ENCODE measurements at regions not wholly inside any gene's neighbourhood (a gene's known extent, or its start where the extent isn't known, plus 50 kb on each side); places are given as distances from the start of the nearest gene placed in this dataset.
"Not testable (repeated sequence)": the region's sequence is repeated elsewhere in the genome, so short reads cannot be mapped to it uniquely, and the experiment has no call there.

DNA sequence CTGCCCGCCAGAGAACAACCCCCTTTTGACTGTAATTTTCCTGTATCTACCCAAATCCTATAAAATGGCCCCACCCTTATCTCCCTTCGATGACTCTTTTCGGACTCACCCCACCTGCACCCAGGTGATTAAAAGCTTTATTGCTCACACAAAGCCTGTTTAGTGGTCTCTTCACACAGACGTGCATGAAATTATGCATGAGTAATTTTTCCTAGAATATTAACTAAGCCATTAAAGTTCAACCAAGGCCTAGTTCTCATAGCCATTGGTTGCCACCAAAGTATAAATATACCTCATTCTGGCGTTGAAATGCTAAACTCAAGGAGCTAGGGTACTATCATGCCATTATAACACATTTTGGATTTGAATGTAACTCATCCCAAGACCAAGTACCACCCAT lies 243.9 kb downstream of the ZNF608 start:
- DNase-seq: no peak

DNA sequence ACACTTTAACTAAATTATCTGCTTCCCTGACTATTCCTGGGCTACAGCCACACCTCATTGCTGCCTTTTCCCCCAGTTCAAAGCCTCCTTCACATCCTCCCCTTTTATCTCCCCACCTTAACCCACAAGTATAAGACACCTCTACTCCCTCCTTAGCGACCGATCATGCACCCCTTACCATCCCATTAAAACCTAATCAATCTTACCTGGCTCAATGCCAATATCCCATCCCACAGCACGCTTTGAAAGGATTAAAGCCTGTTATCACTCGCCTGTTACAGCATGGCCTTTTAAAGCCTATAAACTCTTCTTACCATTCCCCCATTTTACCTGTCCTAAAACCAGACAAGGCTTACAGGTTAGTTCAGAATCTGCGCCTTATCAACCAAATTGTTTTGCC lies 246.6 kb downstream of the ZNF608 start:
- DNase-seq: not testable (repeated sequence)

DNA sequence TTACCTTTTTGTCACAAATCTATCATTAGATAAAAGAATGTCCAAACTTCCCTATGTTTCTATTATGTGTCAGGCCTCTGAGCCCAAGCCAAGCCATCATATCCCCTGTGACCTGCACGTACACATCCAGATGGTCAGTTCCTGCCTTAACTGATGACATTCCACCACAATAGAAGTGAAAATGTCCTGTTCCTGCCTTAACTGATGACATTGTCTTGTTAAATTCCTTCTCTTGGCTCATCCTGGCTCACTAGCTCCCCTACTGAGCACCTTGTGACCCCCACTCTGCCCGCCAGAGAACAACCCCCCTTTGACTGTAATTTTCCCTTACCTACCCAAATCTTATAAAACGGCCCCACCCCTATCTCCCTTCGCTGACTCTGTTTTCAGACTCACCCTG lies 249.5 kb downstream of the ZNF608 start:
- not testable (repeated sequence) for DNase-seq

DNA sequence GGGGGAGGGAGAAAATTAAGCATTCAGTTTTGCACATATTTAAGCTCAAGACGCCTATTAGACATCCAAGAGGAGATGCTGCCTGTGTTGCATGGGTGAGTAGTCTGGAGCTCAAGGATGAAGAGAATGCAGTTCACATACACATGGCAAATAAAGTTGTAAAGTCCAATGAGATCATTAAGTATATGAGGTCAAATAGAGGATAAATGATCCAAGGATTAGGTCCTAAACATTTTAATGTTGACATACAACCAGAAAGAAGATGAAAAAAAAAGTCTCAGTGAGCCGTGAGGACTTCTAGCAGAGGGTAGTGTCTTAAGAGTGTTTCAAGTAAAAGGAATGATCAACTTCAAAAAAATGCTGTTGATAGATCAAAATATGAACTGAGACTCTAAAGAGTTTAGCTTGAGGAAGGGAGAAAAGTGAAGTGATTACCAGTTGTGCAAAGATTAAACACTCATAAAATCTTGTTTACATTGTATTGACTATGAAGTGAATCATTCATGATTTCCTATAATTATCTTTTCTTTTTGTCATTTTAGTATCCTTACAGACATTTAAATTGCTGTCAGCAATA lies 251.8 kb downstream of the ZNF608 start:
- no peak for DNase-seq

DNA sequence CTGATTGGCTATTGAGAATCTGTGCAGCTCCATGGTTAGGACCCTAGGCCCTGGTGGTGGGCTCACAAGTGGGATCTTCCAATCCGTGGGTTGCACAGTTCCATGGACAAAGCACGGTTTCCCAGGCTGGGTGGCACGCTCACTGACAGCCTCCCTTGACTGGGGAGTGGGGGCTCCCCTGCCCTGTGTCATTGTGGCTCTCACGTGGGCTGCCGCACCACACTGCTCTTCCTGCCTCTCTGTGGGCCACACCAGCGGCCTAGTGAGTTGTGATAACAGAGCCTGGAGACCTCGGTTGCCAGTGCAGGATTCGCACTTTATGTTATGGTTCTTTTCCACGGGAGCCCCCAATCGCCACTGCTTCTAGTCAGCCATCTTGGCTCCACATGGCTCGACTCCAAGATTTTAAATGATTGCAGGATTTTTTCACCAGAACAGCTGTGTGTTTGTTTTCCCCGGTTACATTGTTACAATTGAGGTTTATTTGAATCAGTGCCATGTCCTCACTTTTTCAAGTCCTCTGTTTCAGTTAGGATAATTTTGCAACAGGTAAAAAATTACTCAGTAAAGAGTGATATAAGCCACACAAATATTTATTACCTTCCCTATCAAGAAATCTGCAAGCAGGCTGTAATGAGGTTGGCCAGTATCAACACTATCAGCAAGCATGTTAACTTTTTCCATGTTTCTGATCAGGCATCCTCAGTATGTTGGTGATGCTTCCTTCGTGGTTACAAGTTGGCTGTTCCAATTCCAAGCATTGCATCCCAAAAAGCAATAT lies 253.8 kb downstream of the ZNF608 start:
- no peak for DNase-seq

DNA sequence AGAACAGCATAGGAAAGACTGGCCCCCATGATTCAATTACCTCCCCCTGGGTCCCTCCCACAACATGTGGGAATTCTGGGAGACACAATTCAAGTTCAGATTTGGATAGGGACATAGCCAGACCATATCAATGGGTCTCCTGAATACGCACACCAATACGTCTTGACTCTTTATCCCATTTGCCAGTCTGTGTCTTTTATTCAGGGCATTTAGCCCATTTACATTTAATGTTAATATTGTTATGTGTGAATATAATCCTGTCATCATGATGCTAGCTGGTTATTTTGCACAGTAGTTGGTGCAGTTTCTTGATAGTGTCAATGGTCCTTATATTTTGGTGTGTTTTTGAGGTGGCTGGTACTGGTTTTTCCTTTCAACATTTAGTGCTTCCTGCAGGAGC lies 256.1 kb downstream of the ZNF608 start:
- DNase-seq: not testable (repeated sequence)

DNA sequence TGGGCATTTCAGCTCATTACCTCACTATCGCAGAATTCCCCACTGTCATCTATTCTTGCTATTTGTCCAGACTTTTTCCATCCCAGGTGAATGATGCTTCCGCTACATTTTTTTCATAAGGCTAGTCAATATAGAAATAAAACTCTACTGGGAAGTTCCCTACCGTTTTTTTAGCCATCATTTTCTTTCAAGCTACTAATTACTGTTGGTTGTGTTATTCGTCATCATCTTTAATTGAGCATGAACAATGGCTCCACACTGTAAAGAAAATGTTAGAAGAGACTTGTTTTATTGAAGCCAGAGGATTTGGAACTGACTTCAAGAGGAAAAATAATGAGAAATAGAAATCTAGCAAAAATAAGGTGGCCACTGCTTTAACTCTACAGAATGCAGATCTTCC lies 265.0 kb downstream of the ZNF608 start:
- no peak for DNase-seq

DNA sequence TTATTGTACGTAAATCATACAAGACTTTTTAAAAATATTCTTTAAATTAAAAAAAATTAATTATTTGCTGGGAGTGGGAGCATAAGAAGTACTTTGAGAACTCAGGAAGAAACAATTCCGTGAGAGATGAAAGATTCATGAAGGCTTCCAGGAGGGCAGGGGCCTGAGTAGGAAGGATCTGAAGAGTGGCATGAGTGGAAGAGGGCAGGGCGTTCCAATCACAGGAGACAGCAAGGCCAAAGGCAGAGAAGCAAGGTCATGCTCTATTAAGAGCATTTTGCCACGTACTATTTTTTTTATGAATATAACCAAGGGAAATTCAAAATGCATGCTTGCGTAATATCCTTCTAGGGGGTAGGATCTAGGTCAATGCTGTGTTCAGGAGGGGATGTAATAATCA lies 265.5 kb downstream of the ZNF608 start:
- no peak for DNase-seq

DNA sequence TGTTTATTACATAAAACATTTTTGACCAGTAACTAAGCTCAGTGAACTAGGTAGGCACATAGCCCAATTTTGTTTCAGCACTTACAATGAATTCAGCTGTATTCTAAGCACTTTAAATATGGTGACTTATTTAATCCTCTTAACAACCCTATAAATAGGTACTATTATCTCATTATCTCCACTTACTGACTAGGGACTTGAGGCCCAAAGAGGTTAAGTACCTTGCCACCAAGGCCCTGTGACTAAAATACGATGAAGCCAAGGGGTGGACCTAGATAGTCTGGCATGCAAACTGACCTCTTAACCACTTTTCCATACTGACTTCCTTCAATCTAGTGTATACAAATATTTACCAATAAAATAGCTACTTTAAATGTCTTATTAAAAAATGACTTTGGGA lies 266.4 kb downstream of the ZNF608 start:
- DNase-seq: no peak

DNA sequence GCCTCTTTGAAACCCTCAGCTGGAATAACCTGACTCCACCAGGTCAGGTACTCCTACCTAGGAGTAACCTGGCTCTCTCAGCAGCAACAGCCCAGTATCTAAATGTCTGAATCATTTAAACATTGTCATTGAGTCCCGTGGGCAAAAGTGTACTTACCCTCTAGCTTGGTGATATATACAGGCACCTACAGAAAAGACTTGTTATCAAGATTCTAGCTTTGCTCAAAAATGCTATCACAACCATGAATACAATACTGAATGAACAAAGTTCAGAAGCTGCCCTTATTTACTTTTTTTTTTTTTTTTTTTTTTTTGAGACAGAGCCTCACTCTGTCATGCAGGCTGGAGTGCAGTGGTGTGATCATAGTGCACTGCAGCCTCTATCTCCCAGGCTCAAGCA lies 268.2 kb downstream of the ZNF608 start:
- DNase-seq: no peak

DNA sequence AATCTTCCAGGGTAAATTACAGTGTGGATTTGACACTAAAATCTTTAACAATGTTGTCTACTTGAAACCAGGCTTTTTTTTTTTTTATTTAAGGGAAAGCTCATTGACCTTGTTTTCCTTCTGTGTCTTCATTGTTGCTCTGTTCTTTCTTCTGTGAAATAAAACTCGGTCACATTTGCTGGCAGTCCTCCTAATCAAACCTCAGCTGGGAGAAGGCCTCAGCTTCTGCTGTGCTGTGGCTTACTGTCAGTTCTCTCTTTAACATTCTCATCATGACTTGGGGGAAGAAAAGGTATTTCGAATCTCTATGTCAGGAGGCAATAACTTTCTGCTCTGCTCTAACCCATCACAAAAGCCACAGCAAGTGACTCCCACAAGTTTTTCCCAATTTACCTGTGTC lies 268.9 kb downstream of the ZNF608 start:
- DNase-seq: no peak

DNA sequence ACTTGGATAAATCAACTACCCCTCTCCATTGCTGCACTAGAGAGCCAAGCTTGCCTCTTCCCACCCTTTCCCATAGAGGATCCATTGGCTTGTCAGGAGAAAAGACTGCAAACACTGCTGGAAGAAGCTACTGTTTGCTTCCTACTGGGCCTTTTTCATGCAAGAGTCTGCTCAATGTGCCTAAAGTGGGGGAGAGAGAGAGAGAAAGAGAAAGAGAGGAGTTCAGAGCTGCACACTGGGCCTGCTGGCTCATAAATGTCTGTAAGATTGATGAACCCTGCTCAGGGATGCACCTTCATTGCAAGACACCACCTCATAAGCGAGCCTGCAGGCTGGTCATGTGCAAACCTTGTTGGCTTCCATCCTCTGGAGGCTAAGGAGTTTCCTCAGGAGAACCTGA lies 269.4 kb downstream of the ZNF608 start:
- DNase-seq: no peak

DNA sequence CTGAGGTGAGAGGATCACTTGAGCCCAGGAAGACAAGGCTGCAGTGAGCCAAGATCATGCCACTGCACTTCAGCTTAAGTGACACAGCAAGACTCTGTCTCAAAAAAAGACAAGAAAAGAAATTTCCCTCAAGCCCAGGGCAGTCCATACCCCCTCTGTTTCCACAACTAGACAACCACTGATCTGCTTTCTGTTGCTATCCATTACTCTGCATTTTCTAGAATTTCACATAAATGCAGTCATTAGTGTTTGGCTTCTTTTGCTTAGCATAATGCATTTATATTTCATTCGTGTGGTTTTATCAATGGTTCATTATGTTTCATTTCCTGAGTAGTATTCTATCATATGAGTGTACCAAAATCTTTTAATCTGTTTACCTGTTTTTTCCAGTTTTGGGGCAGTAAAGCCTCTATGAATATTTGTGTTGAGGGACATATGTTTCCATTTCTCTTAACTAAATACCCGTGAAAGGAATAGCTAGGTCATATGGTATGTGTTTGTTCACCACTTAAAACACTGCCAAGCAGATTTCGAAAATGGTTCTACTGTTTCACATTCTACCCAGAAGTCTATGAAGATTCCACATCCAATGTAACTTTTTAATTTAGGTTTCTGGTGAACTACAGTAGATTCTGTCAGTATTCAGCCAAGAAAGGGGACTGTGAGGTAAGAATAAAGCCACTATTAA lies 271.8 kb downstream of the ZNF608 start:
- DNase-seq: no peak

DNA sequence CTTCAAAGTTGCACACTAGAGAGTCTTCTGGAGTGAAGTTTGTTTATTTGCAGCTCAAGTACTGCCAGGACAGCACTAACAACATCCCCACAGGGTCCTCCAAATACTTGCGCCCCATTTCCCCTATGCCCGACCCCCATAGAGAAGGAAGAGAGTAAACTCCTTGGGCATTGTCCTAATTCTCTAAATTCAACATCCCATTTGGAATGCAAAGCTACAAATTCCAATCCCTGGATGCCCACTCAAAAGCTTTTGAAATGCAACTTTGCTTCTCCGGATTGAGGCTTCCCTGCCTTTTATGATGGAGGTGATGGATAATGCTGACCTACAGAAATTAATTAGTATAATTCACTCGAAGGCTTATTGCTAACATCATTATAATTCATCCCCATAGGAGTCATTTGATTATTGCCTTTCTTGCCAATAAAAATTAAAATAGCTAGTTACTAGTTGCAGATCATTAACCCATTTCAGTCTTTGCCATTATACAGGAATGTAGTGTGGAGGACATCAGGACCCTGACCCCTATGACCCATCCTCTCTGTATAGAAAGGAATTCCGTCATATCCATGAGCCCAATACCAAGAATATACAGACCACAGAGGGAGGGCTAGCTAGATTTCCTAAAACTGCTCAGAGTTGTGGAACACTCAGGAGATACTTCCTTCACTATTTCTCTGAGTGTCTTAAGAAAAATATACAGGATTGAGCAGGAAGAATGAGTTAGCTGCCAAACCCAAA lies 277.6 kb downstream of the ZNF608 start:
- no peak for DNase-seq

DNA sequence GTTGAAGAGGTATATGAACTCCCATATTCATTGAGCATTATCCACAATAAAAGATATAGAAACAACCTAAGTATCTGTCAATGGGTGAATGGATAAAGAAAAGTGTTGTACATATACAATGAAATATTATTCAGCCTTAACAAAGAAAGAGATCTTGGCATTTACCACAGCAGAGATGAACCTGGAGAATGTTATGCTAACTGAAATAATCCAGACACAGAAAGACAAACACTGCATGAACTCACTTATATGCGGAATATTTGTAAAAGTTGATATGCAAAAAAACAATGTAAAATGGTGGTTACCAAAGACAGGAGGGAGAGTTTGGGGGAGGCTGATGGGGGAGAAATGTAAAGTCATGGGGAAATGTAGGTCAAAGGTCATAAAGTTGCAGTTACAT lies 278.7 kb downstream of the ZNF608 start:
- no peak for DNase-seq

DNA sequence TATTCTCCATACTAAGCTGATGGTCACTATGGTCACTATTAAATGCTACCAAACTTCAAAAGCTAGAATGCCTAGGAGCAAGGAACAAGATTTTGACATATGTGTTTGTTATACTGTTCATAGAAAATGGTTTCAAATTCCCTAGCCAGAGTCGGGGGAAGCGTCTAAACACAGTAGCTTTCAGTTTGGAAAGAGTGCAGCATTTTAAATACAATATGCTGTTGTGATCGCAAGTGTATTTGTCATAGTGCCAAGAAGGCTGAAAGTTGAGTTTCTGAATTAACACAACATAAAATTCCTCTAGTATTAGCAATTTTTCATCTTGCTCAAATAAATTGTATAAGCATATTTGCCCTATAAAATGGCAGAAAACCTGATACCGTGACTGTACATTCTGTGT lies 280.4 kb downstream of the ZNF608 start:
- DNase-seq: no peak

DNA sequence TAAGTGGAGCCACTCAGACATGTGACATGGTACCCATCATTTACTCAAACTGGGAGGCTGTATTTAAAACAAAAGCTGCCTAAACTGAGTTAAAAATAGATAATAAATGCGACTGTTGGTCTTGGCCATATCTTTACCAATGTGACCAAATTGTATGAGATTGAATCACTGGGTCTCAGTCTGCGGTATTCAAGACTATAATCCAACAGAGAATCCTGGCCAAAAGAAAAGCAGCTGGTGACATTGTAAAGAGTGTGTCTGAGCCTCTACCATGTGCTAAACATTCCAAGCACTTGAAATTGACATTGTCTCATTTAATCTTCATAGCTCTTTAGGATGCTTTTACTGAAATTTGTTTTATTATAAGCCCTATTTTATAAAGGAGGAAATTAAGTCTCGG lies 282.6 kb downstream of the ZNF608 start:
- no peak for DNase-seq

DNA sequence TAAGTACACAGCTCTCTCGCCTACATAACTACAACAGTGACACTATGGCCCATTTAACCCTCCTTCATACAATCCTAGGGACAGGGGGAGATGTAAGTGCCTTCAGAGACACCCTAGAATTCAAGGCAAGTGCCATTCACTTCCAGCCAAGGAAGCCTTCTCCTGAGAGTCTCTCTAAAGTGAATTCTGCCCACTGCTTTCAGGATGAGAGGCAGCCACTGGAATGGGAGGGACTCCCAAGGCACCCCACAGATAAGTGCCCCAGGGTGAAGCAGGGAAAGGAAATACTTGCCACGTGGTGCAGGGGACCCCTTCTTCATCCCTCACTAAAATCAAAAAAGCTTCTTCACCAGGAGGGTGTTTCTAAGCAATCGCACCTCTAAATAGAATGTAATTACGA lies 283.7 kb downstream of the ZNF608 start:
- DNase-seq: no peak

DNA sequence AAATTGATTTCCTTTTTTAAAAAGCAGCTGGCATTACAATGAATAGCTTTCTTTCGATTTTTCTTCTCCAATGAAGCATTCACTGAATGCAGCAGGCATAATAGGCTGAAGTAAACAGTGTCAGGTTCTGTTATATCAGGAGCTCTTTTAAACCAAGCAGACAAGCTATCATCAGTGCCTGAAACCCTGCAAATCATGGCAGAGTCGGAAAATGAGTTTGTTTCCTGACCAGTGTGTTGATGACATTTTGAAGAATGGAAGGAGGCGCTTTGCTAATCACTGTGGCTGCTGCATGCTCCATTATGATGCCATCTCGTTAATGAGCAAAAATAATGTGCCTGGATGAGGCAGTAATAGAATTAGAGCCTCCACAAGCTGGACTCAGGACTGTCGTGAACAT lies 284.5 kb downstream of the ZNF608 start:
- DNase-seq: no peak

DNA sequence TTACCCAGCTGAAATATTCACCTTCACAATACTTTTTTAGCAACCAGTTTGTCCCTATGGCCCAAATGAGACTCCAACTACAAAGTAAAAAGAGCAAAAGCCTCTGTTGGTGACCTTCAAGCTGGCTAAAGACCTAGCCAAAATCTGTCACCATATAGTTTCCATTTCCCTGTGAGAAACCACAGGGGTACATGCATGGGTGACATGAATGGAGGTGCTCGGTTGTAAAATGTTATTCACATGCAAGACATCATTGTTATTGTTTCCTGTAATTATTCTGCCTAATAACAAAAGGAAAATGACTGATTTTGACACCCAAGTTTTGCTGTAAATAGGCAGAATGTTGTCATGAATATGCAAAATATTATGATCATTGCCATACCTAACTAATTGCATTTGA lies 285.3 kb downstream of the ZNF608 start:
- no peak for DNase-seq

DNA sequence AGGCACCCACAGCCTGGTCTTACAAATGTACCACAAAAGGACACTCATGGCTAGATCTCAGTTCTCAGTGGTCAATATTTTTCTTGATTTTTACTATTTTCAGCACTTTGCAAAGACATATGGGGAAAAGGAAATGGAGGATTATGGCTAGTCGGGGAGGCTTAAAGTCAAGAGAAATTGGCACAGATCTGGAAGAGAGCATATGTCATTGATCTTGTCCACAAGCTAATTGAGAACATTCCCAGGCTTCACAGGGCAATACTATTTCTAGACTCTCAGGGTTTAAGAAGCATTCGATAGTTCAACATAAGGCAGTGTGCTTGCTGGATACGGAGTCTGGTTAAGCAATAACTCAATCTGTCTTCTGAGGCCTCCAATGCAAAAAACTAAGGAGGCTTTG lies 285.8 kb downstream of the ZNF608 start:
- no peak for DNase-seq

DNA sequence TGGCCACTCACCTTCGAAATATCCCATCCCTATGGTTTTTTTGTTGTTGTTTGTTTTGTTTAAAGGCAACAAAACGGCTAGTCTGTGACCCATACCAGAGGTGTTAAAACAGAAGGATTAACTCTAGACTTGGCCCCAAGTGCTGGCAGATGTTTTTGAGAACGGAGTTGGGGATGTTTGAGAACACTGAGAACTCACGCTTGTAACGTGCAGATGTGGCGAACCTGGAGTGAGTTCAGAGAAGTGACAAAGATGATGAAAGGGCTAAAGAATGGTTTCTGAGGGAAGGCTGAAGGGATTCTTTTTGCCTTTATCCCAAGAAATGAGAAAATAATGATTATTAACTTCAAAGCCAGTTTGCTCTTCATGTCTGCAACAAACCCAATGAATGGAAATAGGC lies 286.5 kb downstream of the ZNF608 start:
- DNase-seq: no peak

DNA sequence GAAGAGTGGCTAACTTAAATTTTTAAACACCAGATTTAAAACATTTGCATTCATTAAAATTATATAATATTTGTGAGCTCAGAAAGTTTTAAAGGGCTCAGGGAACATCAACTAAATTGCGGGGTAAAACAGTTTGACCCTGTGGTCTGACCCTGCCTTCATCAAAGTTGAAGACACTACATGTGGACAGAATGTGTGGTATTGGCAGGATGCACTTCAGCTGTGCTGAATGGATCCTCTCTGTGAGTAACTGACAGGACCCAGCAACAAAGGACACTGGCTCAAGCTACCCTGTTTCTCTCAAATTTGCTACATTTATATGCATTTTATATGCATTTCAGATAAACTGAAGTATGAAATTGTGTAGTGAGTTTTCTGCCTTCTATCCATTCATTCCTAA lies 288.5 kb downstream of the ZNF608 start:
- no peak for DNase-seq

DNA sequence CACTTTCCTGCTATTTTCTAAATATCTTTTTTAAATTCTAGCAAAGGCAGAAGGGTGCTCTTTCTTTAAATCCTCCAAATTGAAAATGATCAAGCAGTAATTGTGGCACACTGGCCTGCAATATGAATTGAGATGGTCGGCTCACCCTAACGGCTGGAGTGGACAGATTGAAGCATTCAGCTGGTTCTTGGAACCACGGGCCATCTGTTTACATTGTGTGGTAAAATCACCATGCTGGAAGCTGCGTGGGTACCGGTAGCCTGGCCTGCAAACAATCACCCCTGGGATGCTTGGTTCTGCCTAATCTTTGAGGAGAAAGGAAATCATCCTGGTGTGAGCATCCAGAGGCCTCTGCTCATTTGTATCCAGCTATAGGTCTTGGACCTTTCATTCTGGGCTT lies 289.3 kb downstream of the ZNF608 start:
- DNase-seq: no peak

Measured in effector CD8-positive, alpha-beta T cell (primary cell).